CD4-positive, alpha-beta T cell treated with Interleukin-6 at 100 ng/mL for 8 hours (primary cell): ENCODE measurements at regions not wholly inside any gene's neighbourhood (a gene's known extent, or its start where the extent isn't known, plus 50 kb on each side); places are given as distances from the start of the nearest gene placed in this dataset.
"Not testable (repeated sequence)": the region's sequence is repeated elsewhere in the genome, so short reads cannot be mapped to it uniquely, and the experiment has no call there.

Source experiments
- DNase-seq: peaks from one replicate; pipeline ENCODE4 v3.0.0-alpha.2; 2020; ENCODE audit warnings: mixed read lengths, low spot score

GRCh38 chr20:59461526-59461925 lies 142.8 kb upstream of the PHACTR3 start:
- no peak for DNase-seq

DNA sequence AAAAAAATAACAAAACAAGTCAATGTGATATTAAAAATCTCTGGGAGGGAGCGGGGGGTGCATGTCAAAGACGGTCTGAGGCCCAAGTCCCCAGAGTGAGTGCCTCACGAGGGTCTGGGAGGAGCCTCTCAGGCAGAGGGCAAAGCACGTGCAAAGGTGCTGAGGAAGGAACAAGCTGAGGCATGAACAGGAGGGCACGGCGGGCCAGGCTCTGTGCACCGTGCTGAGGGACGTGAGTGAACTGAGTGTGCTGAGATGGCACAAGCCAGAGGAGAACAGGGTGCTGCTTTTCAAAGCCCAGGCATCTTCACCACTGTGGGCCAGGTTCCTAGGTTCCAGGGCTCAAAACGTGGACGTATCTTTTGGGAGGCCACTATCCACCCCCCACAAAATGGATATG lies 142.1 kb upstream of the PHACTR3 start:
- no peak for DNase-seq

GRCh38 chr20:59463541-59463940 lies 140.8 kb upstream of the PHACTR3 start:
- DNase-seq, result no peak

DNA sequence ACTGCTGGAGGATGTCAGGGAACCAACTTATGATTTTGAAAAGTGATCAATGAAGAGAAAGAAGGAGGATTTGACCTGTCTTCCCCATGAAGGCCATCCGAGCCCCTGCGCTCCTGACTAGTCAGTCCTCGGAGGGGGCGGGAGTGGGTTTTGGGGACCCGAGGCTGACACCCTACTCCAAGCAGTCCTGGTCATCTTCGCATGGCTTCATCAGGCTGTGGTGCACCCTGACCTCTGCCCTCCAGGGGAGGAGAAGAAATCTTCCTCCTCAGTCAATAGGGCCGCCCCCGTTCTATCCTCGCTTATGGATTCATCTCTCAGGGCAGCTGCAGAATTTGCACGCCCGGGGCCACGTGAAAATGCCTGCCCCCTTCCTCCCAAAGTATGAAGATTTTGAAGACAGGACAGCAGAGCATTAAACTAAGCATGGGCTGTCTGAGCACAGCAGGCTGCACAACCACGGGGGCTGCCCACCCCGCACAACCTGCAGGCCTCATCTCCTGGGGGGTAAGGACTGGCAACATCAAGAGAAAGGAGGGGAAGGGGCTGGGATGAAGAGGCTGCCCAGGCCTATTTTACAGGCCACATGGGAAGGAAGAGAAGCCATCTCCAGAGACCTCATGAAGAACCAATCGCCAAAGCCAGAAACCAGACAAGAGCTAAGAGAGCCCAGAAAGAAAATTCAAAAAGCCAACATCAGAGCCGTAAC lies 138.1 kb upstream of the PHACTR3 start:
- no peak for DNase-seq

DNA sequence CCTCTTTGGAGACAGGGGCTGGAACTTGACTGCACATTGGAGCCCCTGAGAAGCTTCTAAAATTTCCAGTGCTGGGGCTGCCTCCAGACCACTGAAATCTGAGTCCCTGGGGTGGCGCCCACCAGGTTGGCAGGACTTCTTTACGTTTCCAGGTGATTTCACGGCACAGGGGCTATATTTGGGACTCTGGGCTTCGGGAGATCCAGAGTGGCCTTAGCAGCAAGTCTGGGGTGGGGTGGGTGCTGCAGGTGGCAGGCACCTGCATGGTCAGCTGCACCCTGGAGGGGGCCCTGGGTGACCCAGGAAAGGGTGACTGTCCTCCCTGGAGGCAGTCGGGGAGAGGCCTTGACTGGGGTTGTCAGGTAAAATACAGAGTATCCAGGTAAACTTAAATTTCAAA lies 135.5 kb upstream of the PHACTR3 start:
- no peak for DNase-seq

- no peak for DNase-seq
Observed at GRCh38 chr20:59469267-59470252, 134.8 kb upstream of the PHACTR3 start.

GRCh38 chr20:59470521-59470920 lies 133.8 kb upstream of the PHACTR3 start:
- DNase-seq, result no peak

DNA sequence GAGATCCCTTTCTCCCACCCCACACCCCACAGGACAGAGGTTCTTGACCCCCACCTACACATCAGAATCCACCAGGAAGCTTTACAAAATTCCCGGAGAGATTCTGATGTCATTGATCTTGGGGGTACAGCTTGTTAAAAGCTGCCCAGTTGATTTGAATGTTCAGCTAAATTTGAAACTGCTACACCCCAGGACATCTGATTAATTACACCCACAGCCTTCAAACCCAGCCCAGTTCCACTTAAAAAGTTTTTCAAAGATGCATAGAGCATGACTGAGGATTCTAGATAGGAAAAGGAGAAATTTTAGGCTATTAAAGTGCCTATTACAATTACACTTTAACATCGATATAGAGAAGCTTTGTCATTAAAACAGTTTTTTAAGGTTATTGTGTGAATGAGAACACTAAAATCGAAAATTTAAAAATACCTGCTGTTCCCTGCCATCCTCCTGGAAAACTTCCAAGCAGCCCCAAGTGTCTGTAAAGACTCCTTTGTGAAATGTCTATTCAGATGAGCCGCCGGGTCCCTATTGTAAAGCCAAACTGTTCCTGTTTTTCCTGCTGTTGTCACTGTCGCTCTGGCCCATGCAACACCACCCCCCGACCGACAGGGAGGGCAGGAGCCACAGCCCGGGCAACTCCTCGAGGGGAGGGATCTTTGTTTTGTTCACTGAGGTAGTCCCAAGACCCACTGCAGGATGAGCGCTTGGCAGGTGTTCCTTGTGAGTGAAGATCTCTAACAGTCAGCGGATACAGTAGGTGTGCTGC lies 132.5 kb upstream of the PHACTR3 start:
- no peak for DNase-seq

DNA sequence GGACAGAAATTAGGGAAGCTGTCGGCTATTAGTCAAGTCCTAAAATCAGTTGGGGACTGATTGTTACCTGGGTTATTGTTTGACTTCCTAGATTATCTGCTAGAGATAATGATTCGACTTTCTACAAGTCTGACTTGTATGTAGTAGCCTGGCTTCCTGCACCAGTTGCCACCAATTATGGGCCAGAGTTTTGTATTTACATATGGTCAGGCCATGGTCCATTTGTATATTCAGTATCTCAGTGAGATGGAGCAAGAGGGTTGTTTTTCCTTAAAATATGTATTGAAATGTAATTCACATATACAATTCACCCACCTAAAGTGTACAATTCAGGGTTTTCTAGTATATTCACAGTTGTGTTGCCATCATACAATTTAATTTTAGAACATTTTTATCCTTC lies 130.6 kb upstream of the PHACTR3 start:
- DNase-seq, result no peak

- DNase-seq, result no peak
Observed at GRCh38 chr20:59481067-59481466, 123.3 kb upstream of the PHACTR3 start.

- no peak for DNase-seq
Observed at GRCh38 chr20:59481477-59482018, 122.8 kb upstream of the PHACTR3 start.

- no peak for DNase-seq
Observed at GRCh38 chr20:59482351-59483187, 121.8 kb upstream of the PHACTR3 start.

DNA sequence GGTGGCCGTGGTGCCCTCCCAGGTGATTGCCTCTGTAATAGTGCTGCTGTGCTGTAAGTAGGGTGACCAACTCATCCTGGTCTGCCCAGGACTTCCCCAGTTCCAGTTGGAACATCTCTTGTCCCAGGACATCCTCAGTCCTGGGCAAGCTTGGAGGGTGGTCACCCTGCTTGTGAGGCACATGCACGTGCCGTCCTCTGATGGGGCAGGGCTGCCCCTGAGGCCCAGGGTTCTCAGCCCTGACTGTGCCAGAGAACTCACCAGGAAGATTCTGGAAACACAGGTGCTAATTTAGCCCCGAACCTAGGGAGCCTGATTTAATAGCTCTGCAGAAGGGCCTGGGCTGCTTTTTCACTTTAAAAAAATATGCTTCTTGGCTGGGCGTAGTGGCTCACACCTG lies 120.9 kb upstream of the PHACTR3 start:
- DNase-seq, result no peak

- DNase-seq, result no peak
Observed at GRCh38 chr20:59484228-59484627, 120.1 kb upstream of the PHACTR3 start.

DNA sequence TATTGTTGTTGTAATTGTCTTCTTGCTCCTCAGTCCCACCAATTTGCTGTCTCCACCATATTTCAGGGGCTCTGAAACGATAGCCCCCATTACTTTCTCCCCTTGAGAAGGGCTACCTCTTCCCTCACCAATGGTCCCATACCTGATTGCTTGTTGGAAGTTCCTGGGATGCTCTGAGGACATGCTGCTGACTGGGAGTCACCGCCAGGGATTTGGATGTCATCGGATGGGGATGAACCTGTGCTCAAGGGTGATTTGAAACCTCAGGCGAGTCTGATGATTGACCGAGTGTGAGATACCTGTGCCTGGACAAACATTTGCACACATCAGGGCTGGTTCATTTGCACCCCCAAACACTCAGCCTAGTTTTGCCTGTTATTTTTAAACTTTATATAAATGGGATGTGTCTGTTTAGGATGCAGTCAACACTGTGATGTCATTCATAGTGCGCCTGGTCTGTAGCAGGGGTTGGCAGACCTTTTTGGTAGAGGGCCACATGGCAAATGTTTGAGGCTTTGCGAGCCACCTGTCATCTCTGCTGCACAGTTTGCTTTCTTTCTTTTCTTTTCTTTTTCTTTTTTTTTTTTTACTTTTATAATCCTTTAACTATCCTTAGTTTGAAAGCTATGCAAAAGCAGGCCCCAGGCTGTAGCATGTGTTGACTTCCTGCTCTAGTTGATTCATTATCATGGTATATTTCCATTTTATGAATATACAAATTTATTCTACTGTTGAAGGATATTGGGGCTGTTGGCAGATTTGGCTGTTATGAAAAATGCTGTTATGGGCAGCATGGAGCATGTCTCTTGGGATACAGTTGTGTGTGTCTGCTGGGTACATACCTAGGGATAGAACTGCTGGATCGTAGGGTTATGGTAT lies 118.5 kb upstream of the PHACTR3 start:
- no peak for DNase-seq

- not testable (repeated sequence) for DNase-seq
Observed at GRCh38 chr20:59488459-59488858, 115.9 kb upstream of the PHACTR3 start.

GRCh38 chr20:59490196-59491004 lies 113.9 kb upstream of the PHACTR3 start:
- DNase-seq, result not testable (repeated sequence)

- no peak for DNase-seq
Observed at GRCh38 chr20:59491884-59492283, 112.5 kb upstream of the PHACTR3 start.

DNA sequence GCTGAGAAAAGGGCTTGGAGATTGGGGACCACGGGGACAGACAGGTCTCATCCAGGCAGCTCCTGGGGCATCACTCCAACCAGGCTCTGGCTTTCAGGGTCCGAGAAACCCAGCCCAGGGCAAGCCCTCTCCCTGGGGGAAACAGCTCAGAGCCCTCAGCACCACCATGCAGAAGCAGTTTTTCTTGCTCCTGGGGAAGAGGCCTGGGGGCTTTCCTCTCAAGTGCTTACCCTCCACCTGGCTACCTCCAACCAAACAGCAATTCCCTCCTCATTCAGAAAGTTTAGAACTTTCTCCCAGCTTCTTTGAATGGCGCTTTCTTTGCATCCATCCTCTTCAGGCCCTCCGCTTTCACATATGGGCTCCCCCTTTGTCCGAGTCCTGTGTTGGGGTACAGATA lies 110.4 kb upstream of the PHACTR3 start:
- no peak for DNase-seq
